DOHH2 (cell line): ENCODE measurements at regions not wholly inside any gene's neighbourhood (a gene's known extent, or its start where the extent isn't known, plus 50 kb on each side); places are given as distances from the start of the nearest gene placed in this dataset.

Source experiments
- H3F3A ChIP-seq: fragments of 200-600 bp; sonication (generic), shearing (Covaris generic); 2 replicates; pipeline ENCODE4 v1.6.0; 2016; ENCODE audit warnings: antibody characterized with exemption, mild to moderate bottlenecking; ENCODE audit not compliant: control insufficient read depth, insufficient read depth
- H3K27ac ChIP-seq: fragments of 200-600 bp; sonication (generic); 2 replicates; pipeline ENCODE4 v1.5.1; 2014; ENCODE audit warnings: low read depth, mild to moderate bottlenecking, low read length, moderate library complexity
- H3K27me3 ChIP-seq: fragments of 200-600 bp; sonication (generic); 2 replicates; pipeline ENCODE4 v1.6.1; 2014; ENCODE audit warnings: mild to moderate bottlenecking, low read length, mixed read lengths; ENCODE audit not compliant: control insufficient read depth
- H3K36me3 ChIP-seq: fragments of 200-600 bp; sonication (generic); 2 replicates; pipeline ENCODE4 v1.6.1; 2014; ENCODE audit warnings: mild to moderate bottlenecking, low read length, moderate library complexity, mixed read lengths; ENCODE audit not compliant: control insufficient read depth
- H3K4me1 ChIP-seq: fragments of 200-600 bp; sonication (generic); 2 replicates; pipeline ENCODE4 v1.6.1; 2014; ENCODE audit warnings: mild to moderate bottlenecking, low read length, mixed read lengths; ENCODE audit not compliant: control insufficient read depth
- H3K4me2 ChIP-seq: fragments of 200-600 bp; sonication (generic); 2 replicates; pipeline ENCODE4 v1.6.0; 2014; ENCODE audit warnings: mild to moderate bottlenecking, low read length, moderate library complexity
- H3K4me3 ChIP-seq: fragments of 200-600 bp; sonication (generic); 2 replicates; pipeline ENCODE4 v1.5.1; 2014; ENCODE audit warnings: mild to moderate bottlenecking, low read length, mixed read lengths
- H3K79me2 ChIP-seq: fragments of 200-600 bp; sonication (generic); 2 replicates; pipeline ENCODE4 v1.6.1; 2014; ENCODE audit warnings: mild to moderate bottlenecking, low read length, mixed read lengths; ENCODE audit not compliant: control insufficient read depth
- H3K9me2 ChIP-seq: fragments of 200-600 bp; sonication (generic); replicated peaks from 2 replicates; pipeline ENCODE4 v1.6.1; 2014; ENCODE audit warnings: mild to moderate bottlenecking, low read length, mixed read lengths; ENCODE audit not compliant: control insufficient read depth
- H3K9me3 ChIP-seq: fragments of 200-600 bp; sonication (generic); 2 replicates; pipeline ENCODE4 v1.6.1; 2014; ENCODE audit warnings: antibody characterized with exemption, low read length, mixed read lengths; ENCODE audit not compliant: control insufficient read depth, insufficient read depth
- H4K20me1 ChIP-seq: fragments of 200-600 bp; sonication (generic); 2 replicates; pipeline ENCODE4 v1.6.0; 2014; ENCODE audit warnings: low read depth, mild to moderate bottlenecking, antibody characterized with exemption, low read length, moderate library complexity; ENCODE audit not compliant: control insufficient read depth, insufficient read depth
- CTCF ChIP-seq: fragments of 200-600 bp; sonication (generic); IDR thresholded peaks from one replicate; pipeline ENCODE4 v1.5.1; 2014; ENCODE audit warnings: antibody characterized with exemption, mild to moderate bottlenecking, low read depth, low read length; ENCODE audit not compliant: poor library complexity, severe bottlenecking
- EZH2phosphoT487 ChIP-seq: fragments of 200-600 bp; sonication (generic); IDR thresholded peaks from 2 replicates; pipeline ENCODE4 v1.6.1; 2017; ENCODE audit warnings: borderline replicate concordance, mild to moderate bottlenecking, antibody characterized with exemption, low read length, moderate library complexity, mixed read lengths

- Histone ChIP-seq H3K27ac (no peak overlapping the region), H3K4me2 (no peak overlapping the region), H3K27me3 (no peaks in the 10 kb centered on the region), H3K9me3 (no peaks in the 10 kb centered on the region), H3K4me1 (no peaks in the 10 kb centered on the region), H3K36me3 (no peaks in the 10 kb centered on the region), H3K9me2 (no peaks in the 10 kb centered on the region), H4K20me1 (no peaks in the 10 kb centered on the region), H3K4me3 (no peak overlapping the region), H3K79me2 (no peaks in the 10 kb centered on the region), H3F3A (no peaks in the 10 kb centered on the region)
- no peak for TF ChIP-seq EZH2phosphoT487
- no peak for TF ChIP-seq CTCF
Observed at GRCh38 chr1:208808301-208808700, 564.1 kb upstream of the PLXNA2 start.

GRCh38 chr1:208809876-208810275, 565.7 kb upstream of the PLXNA2 start:
- no peaks in the 10 kb centered on the region for H3K27me3 ChIP-seq
- TF ChIP-seq EZH2phosphoT487 (no peak), CTCF (no peak)
- H3K4me1 ChIP-seq, result no peaks in the 10 kb centered on the region
- H3K9me2 ChIP-seq, result no peaks in the 10 kb centered on the region
- no peaks in the 10 kb centered on the region for H3K9me3 ChIP-seq
- no peaks in the 10 kb centered on the region for H3K36me3 ChIP-seq
- no peaks in the 10 kb centered on the region for H3F3A ChIP-seq
- H3K4me2 ChIP-seq, result no peak overlapping the region
- H3K4me3 ChIP-seq, result no peak overlapping the region
- H3K27ac ChIP-seq, result no peak overlapping the region
- H4K20me1 ChIP-seq, result no peaks in the 10 kb centered on the region
- no peaks in the 10 kb centered on the region for H3K79me2 ChIP-seq

- Histone ChIP-seq H3K9me3 (no peaks in the 10 kb centered on the region), H3K79me2 (no peaks in the 10 kb centered on the region), H3K36me3 (no peaks in the 10 kb centered on the region), H3K4me1 (no peaks in the 10 kb centered on the region), H3K27ac (no peak overlapping the region), H4K20me1 (no peaks in the 10 kb centered on the region), H3F3A (no peaks in the 10 kb centered on the region), H3K27me3 (no peaks in the 10 kb centered on the region), H3K4me3 (no peak overlapping the region), H3K4me2 (no peak overlapping the region), H3K9me2 (no peaks in the 10 kb centered on the region)
- TF ChIP-seq CTCF, result no peak
- no peak for TF ChIP-seq EZH2phosphoT487
Observed at GRCh38 chr1:208818770-208819445, 574.7 kb upstream of the PLXNA2 start.
